MM.1S (cell line): ENCODE measurements at regions not wholly inside any gene's neighbourhood (a gene's known extent, or its start where the extent isn't known, plus 50 kb on each side); places are given as distances from the start of the nearest gene placed in this dataset.

Source experiments
- DNase-seq: peaks from one replicate; pipeline ENCODE4 v3.0.0-alpha.2; 2015
- H2AFZ ChIP-seq: fragments of 300-600 bp; sonication (generic); 2 replicates; pipeline ENCODE4 v1.6.0; 2016; ENCODE audit warnings: antibody characterized with exemption, low read length
- H3F3A ChIP-seq: fragments of 300-600 bp; sonication (generic); 2 replicates; pipeline ENCODE4 v1.6.1; 2016; ENCODE audit warnings: mild to moderate bottlenecking, antibody characterized with exemption, low read length, moderate library complexity, mixed read lengths; ENCODE audit not compliant: insufficient read depth
- H3K27ac ChIP-seq: fragments of 300-600 bp; sonication (generic); 2 replicates; pipeline ENCODE4 v1.5.1; 2016; ENCODE audit warnings: mild to moderate bottlenecking, low read length
- H3K27me3 ChIP-seq: fragments of 300-600 bp; sonication (generic); replicated peaks from 2 replicates; pipeline ENCODE4 v1.6.0; 2016; ENCODE audit warnings: low read length; ENCODE audit not compliant: insufficient read depth
- H3K36me3 ChIP-seq: fragments of 300-600 bp; sonication (generic); replicated peaks from 2 replicates; pipeline ENCODE4 v1.6.1; 2016; ENCODE audit warnings: mild to moderate bottlenecking, low read length, mixed read lengths; ENCODE audit not compliant: insufficient read depth
- H3K4me1 ChIP-seq: fragments of 300-600 bp; sonication (generic); 2 replicates; pipeline ENCODE4 v1.6.1; 2016; ENCODE audit warnings: low read length, mixed read lengths
- H3K4me2 ChIP-seq: fragments of 300-600 bp; sonication (generic); 2 replicates; pipeline ENCODE4 v1.6.0; 2016; ENCODE audit warnings: low read depth, low read length
- H3K4me3 ChIP-seq: fragments of 300-600 bp; sonication (generic); 2 replicates; pipeline ENCODE4 v1.5.1; 2016; ENCODE audit warnings: low read length, mixed read lengths
- H3K79me2 ChIP-seq: fragments of 300-600 bp; sonication (generic); 2 replicates; pipeline ENCODE4 v1.6.1; 2016; ENCODE audit warnings: mixed run types, low read length, mixed read lengths
- H3K9ac ChIP-seq: fragments of 300-600 bp; sonication (generic); 2 replicates; pipeline ENCODE4 v1.6.1; 2016; ENCODE audit warnings: low read length, mixed read lengths
- H3K9me2 ChIP-seq: fragments of 300-600 bp; sonication (generic); replicated peaks from 2 replicates; pipeline ENCODE4 v1.6.1; 2016; ENCODE audit warnings: mild to moderate bottlenecking, low read length, mixed read lengths; ENCODE audit not compliant: insufficient read depth
- H3K9me3 ChIP-seq: fragments of 300-600 bp; sonication (generic); replicated peaks from 2 replicates; pipeline ENCODE4 v1.6.1; 2016; ENCODE audit warnings: mild to moderate bottlenecking, low read length, mixed read lengths; ENCODE audit not compliant: insufficient read depth
- H4K20me1 ChIP-seq: fragments of 300-600 bp; sonication (generic); 2 replicates; pipeline ENCODE4 v1.6.1; 2016; ENCODE audit warnings: mild to moderate bottlenecking, low read length, moderate library complexity, mixed read lengths; ENCODE audit not compliant: insufficient read depth
- CTCF ChIP-seq: fragments of 300-600 bp; sonication (generic); IDR thresholded peaks from 2 replicates; pipeline ENCODE4 v1.5.1; 2016; ENCODE audit warnings: antibody characterized with exemption, low read length, mixed read lengths
- EZH2 ChIP-seq: fragments of 300-600 bp; sonication (generic); optimal IDR thresholded peaks from 2 replicates; pipeline ENCODE3; 2017; ENCODE audit warnings: low read depth, mild to moderate bottlenecking, antibody characterized with exemption, low read length, mixed read lengths
- EZH2phosphoT487 ChIP-seq: fragments of 300-600 bp; sonication (generic); IDR thresholded peaks from 2 replicates; pipeline ENCODE4 v1.6.1; 2018; ENCODE audit warnings: antibody characterized with exemption, low read length

DNA sequence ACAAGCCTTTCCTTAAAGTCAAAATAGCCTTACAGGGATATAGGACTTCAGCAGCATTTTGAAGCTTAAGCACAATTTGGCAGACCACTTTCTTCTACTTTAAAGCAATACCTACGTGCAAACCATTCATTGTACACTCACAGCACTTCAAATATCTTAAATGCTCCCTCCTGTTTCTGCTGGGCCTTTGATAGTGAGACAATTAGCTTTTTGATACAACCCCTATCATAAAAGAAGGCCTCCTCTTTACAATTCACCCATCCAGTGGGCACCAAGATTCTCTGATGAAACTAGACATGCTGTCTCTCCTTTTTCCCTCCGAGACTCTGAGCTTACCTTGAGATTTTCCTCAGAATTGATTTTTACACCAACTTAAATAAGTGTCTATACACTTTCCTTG, 157.5 kb upstream of the FAR2 start:
- no peaks in the 10 kb centered on the region for H3K79me2 ChIP-seq
- no peak overlapping the region for H3K9ac ChIP-seq
- no peak overlapping the region for H3K27ac ChIP-seq
- H3K4me1 ChIP-seq = no peaks in the 10 kb centered on the region
- no peaks in the 10 kb centered on the region for H4K20me1 ChIP-seq
- H3K4me2 ChIP-seq = no peak overlapping the region
- H2AFZ ChIP-seq = no peak overlapping the region
- DNase-seq = no peak
- no peak overlapping the region for H3K4me3 ChIP-seq
- no peaks in the 10 kb centered on the region for H3F3A ChIP-seq
- H3K27me3 ChIP-seq = no peaks in the 10 kb centered on the region
- no peak for TF ChIP-seq CTCF
- no peak for TF ChIP-seq EZH2
- no peak for TF ChIP-seq EZH2phosphoT487
- H3K36me3 ChIP-seq = no peaks in the 10 kb centered on the region
- no peaks in the 10 kb centered on the region for H3K9me2 ChIP-seq
- no peaks in the 10 kb centered on the region for H3K9me3 ChIP-seq

DNA sequence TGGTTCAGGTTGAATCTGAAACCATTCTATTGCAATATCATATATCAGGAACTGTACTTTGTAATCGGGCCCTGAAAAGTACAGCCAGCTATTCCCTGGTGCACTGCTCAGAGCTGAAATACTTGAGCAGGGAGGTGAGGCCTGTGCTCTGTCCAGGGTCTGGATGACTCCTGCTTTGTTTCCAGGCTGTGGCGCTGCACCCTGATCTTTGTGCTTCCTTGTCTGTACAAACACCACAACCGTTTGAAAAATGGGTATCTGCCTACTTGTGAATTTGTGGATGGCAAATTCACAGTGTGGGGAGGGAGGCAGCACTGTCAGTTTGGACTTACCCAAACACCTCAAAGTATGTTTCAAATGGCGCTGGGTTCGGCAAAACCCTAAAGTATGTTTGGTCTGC, 155.4 kb upstream of the FAR2 start:
- Histone ChIP-seq H3F3A (no peaks in the 10 kb centered on the region), H4K20me1 (no peaks in the 10 kb centered on the region), H3K4me3 (no peak overlapping the region), H3K27me3 (no peaks in the 10 kb centered on the region), H3K27ac (no peak overlapping the region), H3K4me1 (no peaks in the 10 kb centered on the region), H3K79me2 (no peaks in the 10 kb centered on the region), H2AFZ (no peak overlapping the region), H3K9me3 (no peaks in the 10 kb centered on the region), H3K4me2 (no peak overlapping the region), H3K9me2 (no peaks in the 10 kb centered on the region), H3K9ac (no peak overlapping the region), H3K36me3 (no peaks in the 10 kb centered on the region)
- no peak for TF ChIP-seq CTCF
- no peak for TF ChIP-seq EZH2
- no peak for TF ChIP-seq EZH2phosphoT487
- DNase-seq = no peak

- no peak for DNase-seq
- no peak overlapping the region for H3K9ac ChIP-seq
- no peak overlapping the region for H3K4me2 ChIP-seq
- no peaks in the 10 kb centered on the region for H3K79me2 ChIP-seq
- H2AFZ ChIP-seq = no peak overlapping the region
- H3F3A ChIP-seq = no peaks in the 10 kb centered on the region
- H3K9me3 ChIP-seq = no peaks in the 10 kb centered on the region
- H3K4me1 ChIP-seq = no peaks in the 10 kb centered on the region
- H3K36me3 ChIP-seq = no peaks in the 10 kb centered on the region
- no peak overlapping the region for H3K27ac ChIP-seq
- H4K20me1 ChIP-seq = no peaks in the 10 kb centered on the region
- TF ChIP-seq EZH2phosphoT487 = no peak
- TF ChIP-seq EZH2 = no peak
- TF ChIP-seq CTCF = no peak
- no peak overlapping the region for H3K4me3 ChIP-seq
- H3K9me2 ChIP-seq = no peaks in the 10 kb centered on the region
- H3K27me3 ChIP-seq = no peaks in the 10 kb centered on the region
Observed at GRCh38 chr12:28994179-28994715, 154.8 kb upstream of the FAR2 start.
